IMR-90 (cell line): ENCODE measurements at regions not wholly inside any gene's neighbourhood (a gene's known extent, or its start where the extent isn't known, plus 50 kb on each side); places are given as distances from the start of the nearest gene placed in this dataset.

Source experiments
- ATAC-seq: fragments of 200-7000 bp; cut with Tn5 transposase; 2 replicates; pipeline ENCODE4 v1.9.1; 2020; ENCODE audit warnings: low read depth, mild to moderate bottlenecking, moderate library complexity
- BruUV-seq: library from RNA; stranded (reverse); fragments of 400-500 nt; replicated peaks from 2 replicates; lab custom pipeline; 2021; lab: Mats Ljungman, UMichigan
- CTCF ChIA-PET: fragments of 300-600 bp; formaldehyde crosslinking; extraction: SDS; loops from one replicate; lab custom pipeline; 2021; ENCODE audit warnings: antibody characterized with exemption; lab: Yijun Ruan, JAX
- POLR2A ChIA-PET: fragments of 300-600 bp; sonication (Branson Sonifier 250); formaldehyde crosslinking; loops from one replicate; lab custom pipeline; 2022; ENCODE audit warnings: antibody characterized with exemption; ENCODE audit not compliant: unreplicated experiment; lab: Charles Lee
- DNase-seq: peaks from one replicate; pipeline ENCODE4 v3.0.0; 2013
- H2AFZ ChIP-seq: replicated peaks from 2 replicates; pipeline ENCODE3; 2013; ENCODE audit warnings: low read length, mild to moderate bottlenecking; ENCODE audit not compliant: poor library complexity
- H2AK5ac ChIP-seq: 2 replicates; pipeline ENCODE4 v1.6.1; 2013; ENCODE audit warnings: low read depth, low read length, inconsistent platforms
- H2AK9ac ChIP-seq: replicated peaks from 2 replicates; pipeline ENCODE3; 2013; ENCODE audit warnings: mild to moderate bottlenecking, low read depth, low read length, moderate library complexity; ENCODE audit not compliant: poor library complexity
- H2BK120ac ChIP-seq: 2 replicates; pipeline ENCODE4 v1.6.1; 2013; ENCODE audit warnings: low read depth, low read length, inconsistent platforms
- H2BK15ac ChIP-seq: 3 replicates; pipeline ENCODE4 v1.6.1; 2013; ENCODE audit warnings: low read depth, low read length, inconsistent platforms
- H2BK20ac ChIP-seq: 2 replicates; pipeline ENCODE4 v1.6.1; 2013; ENCODE audit warnings: low read depth, mild to moderate bottlenecking, inconsistent platforms, low read length, moderate library complexity
- H2BK5ac ChIP-seq: 2 replicates; pipeline ENCODE4 v1.6.1; 2013; ENCODE audit warnings: mild to moderate bottlenecking, low read depth, low read length, inconsistent platforms; ENCODE audit not compliant: poor library complexity, severe bottlenecking
- H3K14ac ChIP-seq: replicated peaks from 2 replicates; pipeline ENCODE4 v1.6.1; 2013; ENCODE audit warnings: low read depth, low read length, inconsistent platforms
- H3K18ac ChIP-seq: 2 replicates; pipeline ENCODE4 v1.6.1; 2013; ENCODE audit warnings: low read depth, low read length, control low read depth
- H3K23ac ChIP-seq: 2 replicates; pipeline ENCODE4 v1.6.1; 2013; ENCODE audit warnings: low read depth, low read length, inconsistent platforms
- H3K27ac ChIP-seq: 2 replicates; pipeline ENCODE4 v1.5.1; 2013; ENCODE audit warnings: mild to moderate bottlenecking, control low read depth, low read length; ENCODE audit not compliant: insufficient read depth
- H3K27me3 ChIP-seq: 2 replicates; pipeline ENCODE4 v1.6.1; 2013; ENCODE audit warnings: low read length; ENCODE audit not compliant: control insufficient read depth, insufficient read depth
- H3K36me3 ChIP-seq: 2 replicates; pipeline ENCODE4 v1.6.1; 2013; ENCODE audit warnings: low read length, mixed read lengths; ENCODE audit not compliant: control insufficient read depth, insufficient read depth
- H3K4ac ChIP-seq: 2 replicates; pipeline ENCODE4 v1.6.1; 2013; ENCODE audit warnings: low read depth, low read length, inconsistent platforms
- H3K4me1 ChIP-seq: 2 replicates; pipeline ENCODE4 v1.6.1; 2013; ENCODE audit warnings: low read length, mixed read lengths; ENCODE audit not compliant: control insufficient read depth, insufficient read depth
- H3K4me2 ChIP-seq: 2 replicates; pipeline ENCODE4 v1.6.1; 2013; ENCODE audit warnings: low read depth, mild to moderate bottlenecking, control low read depth, low read length, moderate library complexity
- H3K4me3 ChIP-seq: 2 replicates; pipeline ENCODE4 v1.5.1; 2013; ENCODE audit warnings: low read depth, mild to moderate bottlenecking, control low read depth, low read length, moderate library complexity; ENCODE audit not compliant: insufficient read depth
- H3K56ac ChIP-seq: 2 replicates; pipeline ENCODE4 v1.6.1; 2013; ENCODE audit warnings: low read length, inconsistent platforms; ENCODE audit not compliant: insufficient read depth; ENCODE audit errors: extremely low read depth
- H3K79me1 ChIP-seq, 2 experiments: 2 replicates each; pipeline ENCODE4 v1.6.1; 2013; ENCODE audit warnings: low read length in 2 of 2, inconsistent platforms in 1 of 2, low read depth in 1 of 2
- H3K9ac ChIP-seq: 2 replicates; pipeline ENCODE4 v1.6.1; 2013; ENCODE audit warnings: low read depth, low read length, control low read depth
- H3K9me1 ChIP-seq: 2 replicates; pipeline ENCODE4 v1.6.1; 2013; ENCODE audit warnings: low read length, inconsistent platforms; ENCODE audit not compliant: insufficient read depth
- H3K9me3 ChIP-seq: 2 replicates; pipeline ENCODE4 v1.6.1; 2013; ENCODE audit warnings: low read length; ENCODE audit not compliant: control insufficient read depth, insufficient read depth
- H4K20me1 ChIP-seq: 2 replicates; pipeline ENCODE4 v1.6.1; 2013; ENCODE audit warnings: low read length, inconsistent platforms; ENCODE audit not compliant: insufficient read depth
- H4K5ac ChIP-seq: 2 replicates; pipeline ENCODE4 v1.6.1; 2013; ENCODE audit warnings: mild to moderate bottlenecking, low read depth, low read length, control low read depth
- H4K8ac ChIP-seq, 2 experiments: 2 replicates each; pipeline ENCODE4 v1.6.1; 2013; ENCODE audit warnings: low read depth in 2 of 2, low read length in 2 of 2, control low read depth in 1 of 2, inconsistent platforms in 1 of 2
- H4K91ac ChIP-seq: 2 replicates; pipeline ENCODE4 v1.6.1; 2013; ENCODE audit warnings: low read depth, low read length, inconsistent platforms; ENCODE audit not compliant: insufficient read depth
- BHLHE40 ChIP-seq: fragments of 150-350 bp; IDR thresholded peaks from 2 replicates; pipeline ENCODE4 v1.6.1; 2016; ENCODE audit warnings: mild to moderate bottlenecking, low read depth, low read length
- CEBPB ChIP-seq: IDR thresholded peaks from 2 replicates; pipeline ENCODE4 v1.6.1; 2012; ENCODE audit warnings: low read depth, low read length, improper control_type of control experiment
- CHD1 ChIP-seq: IDR thresholded peaks from 2 replicates; pipeline ENCODE4 v1.6.1; 2012; ENCODE audit warnings: low read depth, low read length, improper control_type of control experiment
- RAD21 ChIP-seq: IDR thresholded peaks from 2 replicates; pipeline ENCODE4 v1.6.1; 2012; ENCODE audit warnings: low read length, improper control_type of control experiment
- RCOR1 ChIP-seq: IDR thresholded peaks from 2 replicates; pipeline ENCODE4 v1.6.1; 2012; ENCODE audit warnings: mild to moderate bottlenecking, low read length, improper control_type of control experiment; ENCODE audit not compliant: insufficient replicate concordance
- RFX5 ChIP-seq: IDR thresholded peaks from 2 replicates; pipeline ENCODE4 v1.8.0; 2012; ENCODE audit warnings: low read depth, mild to moderate bottlenecking, low read length, moderate library complexity
- WGBS, 2 experiments: methylation state at CpG; one replicate each; pipeline versions ENCODE4 v1.1.5 to v1.1.7; 2013; ENCODE audit warnings: missing lambda C conversion rate in 2 of 2; ENCODE audit not compliant: insufficient read length in 1 of 2; ENCODE audit errors: extremely low coverage in 2 of 2; 5-methylcytosine and 5-hydroxymethylcytosine counted together
- dilution Hi-C: fragments of 300-500 bp; cut with HindIII; formaldehyde crosslinking; loops from one replicate; pipeline ENCODE4 v1.14.3; 2018; ENCODE audit warnings: low sequenced_read_pairs; ENCODE audit not compliant: unreplicated experiment
- in situ Hi-C: fragments of 300-500 bp; cut with MboI; formaldehyde crosslinking; loops from 3 replicates; pipeline ENCODE4 v1.14.3; 2019; ENCODE audit warnings: low sequenced_read_pairs, inconsistent platforms, mixed read lengths
- intact Hi-C: fragments of 100-400 bp; cut with micrococcal nuclease; formaldehyde crosslinking; loops from 2 replicates; pipeline ENCODE4 v1.10.0; 2022
- TF ChIP-seq, protein P1 (sequence below): fragments of 150-350 bp; IDR thresholded peaks from 2 replicates; pipeline ENCODE4 v1.6.1; 2017; ENCODE audit warnings: mild to moderate bottlenecking, antibody characterized with exemption, low read length, low read depth
- TF ChIP-seq, protein P2 (sequence below): conservative IDR thresholded peaks from 2 replicates; pipeline ENCODE4 v1.5.1; 2012; ENCODE audit warnings: mild to moderate bottlenecking, low read depth, low read length, improper control_type of control experiment

DNA sequence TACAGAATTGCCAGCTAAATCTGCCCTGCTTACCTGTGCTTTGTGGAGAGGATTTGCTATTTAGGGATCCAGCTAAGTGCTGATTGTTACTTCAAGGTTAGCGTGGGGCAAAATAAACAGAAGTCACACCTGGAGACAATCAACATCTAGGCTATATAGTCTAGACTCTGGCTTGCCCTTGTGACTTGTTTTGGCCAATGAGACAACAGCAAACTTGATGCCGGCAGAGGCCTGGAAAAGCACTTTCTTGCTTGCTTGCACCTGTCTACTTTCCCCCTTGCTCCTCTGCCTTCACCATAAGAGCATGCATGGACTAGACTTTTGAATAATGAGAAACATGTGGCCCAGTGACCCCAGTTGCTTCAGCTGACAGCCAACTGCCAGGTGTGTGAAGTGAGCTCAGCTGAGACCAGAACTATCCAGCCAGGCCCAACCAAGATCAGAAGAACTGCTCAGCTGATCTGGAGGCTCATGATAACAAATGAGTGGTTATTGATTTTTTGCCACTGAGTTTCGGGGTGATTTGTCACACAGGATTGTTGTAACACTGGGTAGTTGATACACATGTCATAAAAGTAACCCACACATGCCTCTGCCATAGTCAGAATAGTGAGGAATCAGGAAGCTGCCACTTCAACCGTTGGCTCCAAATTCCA is 164.4 kb downstream of the RBMX2 start:
- H4K8ac ChIP-seq = no peak overlapping the region
- no peaks in the 10 kb centered on the region for H3K4me1 ChIP-seq
- ChIA-PET POLR2A (no interaction called here), CTCF (interaction anchor here (2.0 kb wide), 1 partner anchor 10 kb away, joined by 8 read pairs; no protein-coding TSS in a partner anchor)
- no peak overlapping the region for H2AK5ac ChIP-seq
- no peak overlapping the region for H3K4me2 ChIP-seq
- H3K4ac ChIP-seq = no peak overlapping the region
- no peak overlapping the region for H3K4me3 ChIP-seq
- DNase-seq (no peak), ATAC-seq (no peak)
- H2AFZ ChIP-seq = no peak overlapping the region
- H4K91ac ChIP-seq = no peak overlapping the region
- TF ChIP-seq, protein P1, sequence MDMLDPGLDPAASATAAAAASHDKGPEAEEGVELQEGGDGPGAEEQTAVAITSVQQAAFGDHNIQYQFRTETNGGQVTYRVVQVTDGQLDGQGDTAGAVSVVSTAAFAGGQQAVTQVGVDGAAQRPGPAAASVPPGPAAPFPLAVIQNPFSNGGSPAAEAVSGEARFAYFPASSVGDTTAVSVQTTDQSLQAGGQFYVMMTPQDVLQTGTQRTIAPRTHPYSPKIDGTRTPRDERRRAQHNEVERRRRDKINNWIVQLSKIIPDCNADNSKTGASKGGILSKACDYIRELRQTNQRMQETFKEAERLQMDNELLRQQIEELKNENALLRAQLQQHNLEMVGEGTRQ = no peak
- TF ChIP-seq RAD21 (no peak), RCOR1 (no peak), CEBPB (no peak), RFX5 (no peak), CHD1 (no peak), BHLHE40 (no peak)
- TF ChIP-seq, protein P2, sequence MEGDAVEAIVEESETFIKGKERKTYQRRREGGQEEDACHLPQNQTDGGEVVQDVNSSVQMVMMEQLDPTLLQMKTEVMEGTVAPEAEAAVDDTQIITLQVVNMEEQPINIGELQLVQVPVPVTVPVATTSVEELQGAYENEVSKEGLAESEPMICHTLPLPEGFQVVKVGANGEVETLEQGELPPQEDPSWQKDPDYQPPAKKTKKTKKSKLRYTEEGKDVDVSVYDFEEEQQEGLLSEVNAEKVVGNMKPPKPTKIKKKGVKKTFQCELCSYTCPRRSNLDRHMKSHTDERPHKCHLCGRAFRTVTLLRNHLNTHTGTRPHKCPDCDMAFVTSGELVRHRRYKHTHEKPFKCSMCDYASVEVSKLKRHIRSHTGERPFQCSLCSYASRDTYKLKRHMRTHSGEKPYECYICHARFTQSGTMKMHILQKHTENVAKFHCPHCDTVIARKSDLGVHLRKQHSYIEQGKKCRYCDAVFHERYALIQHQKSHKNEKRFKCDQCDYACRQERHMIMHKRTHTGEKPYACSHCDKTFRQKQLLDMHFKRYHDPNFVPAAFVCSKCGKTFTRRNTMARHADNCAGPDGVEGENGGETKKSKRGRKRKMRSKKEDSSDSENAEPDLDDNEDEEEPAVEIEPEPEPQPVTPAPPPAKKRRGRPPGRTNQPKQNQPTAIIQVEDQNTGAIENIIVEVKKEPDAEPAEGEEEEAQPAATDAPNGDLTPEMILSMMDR = no peak
- no peak overlapping the region for H3K56ac ChIP-seq
- H2BK15ac ChIP-seq = no peak overlapping the region
- dilution Hi-C loops = no loop called here
- H2BK120ac ChIP-seq = no peak overlapping the region
- no peaks in the 10 kb centered on the region for H4K20me1 ChIP-seq
- 80% methylated on average over 1 of the region's 4 CpGs; no CpG with 5 or more reads in 1 of the 2 experiments for WGBS, 2 experiments
- no peaks in the 10 kb centered on the region for H3K79me1 ChIP-seq
- no peak overlapping the region for H3K14ac ChIP-seq
- peaks cover 5% of the 10 kb centered on the region; the same call in 1 of the 2 replicates for H3K27me3 ChIP-seq
- no peaks in the 10 kb centered on the region for H3K9me1 ChIP-seq
- no peak overlapping the region for H2BK5ac ChIP-seq
- no peak overlapping the region for H4K5ac ChIP-seq
- no peak overlapping the region for H2BK20ac ChIP-seq
- H2AK9ac ChIP-seq = no peak overlapping the region
- no peaks in the 10 kb centered on the region for H3K36me3 ChIP-seq
- H3K18ac ChIP-seq = no peak overlapping the region
- H3K9ac ChIP-seq = no peak overlapping the region
- no peaks in the 10 kb centered on the region for H3K9me3 ChIP-seq
- no peak overlapping the region for H3K27ac ChIP-seq
- intact Hi-C loops = no loop called here
- in situ Hi-C loops = no loop called here
- H3K23ac ChIP-seq = no peak overlapping the region
- BruUV-seq = no TSS peak
